GM19452 (cell line): ENCODE measurements at regions not wholly inside any gene's neighbourhood (a gene's known extent, or its start where the extent isn't known, plus 50 kb on each side); places are given as distances from the start of the nearest gene placed in this dataset.

Experiments
- ATAC-seq: cut with Tn5 transposase; IDR thresholded peaks from one replicate; pipeline ENCODE4 v1.9.1; 2021; ENCODE audit not compliant: unreplicated experiment

GRCh38 chr9:95627802-95628201 is 111.0 kb upstream of the PTCH1 start:
- ATAC-seq: no peak

- ATAC-seq: no peak
Measured at GRCh38 chr9:95626885-95627558, 110.3 kb upstream of the PTCH1 start.

GRCh38 chr9:95626341-95626740 is 109.6 kb upstream of the PTCH1 start:
- no peak for ATAC-seq

GRCh38 chr9:95623640-95624039 is 106.9 kb upstream of the PTCH1 start:
- ATAC-seq: no peak

DNA sequence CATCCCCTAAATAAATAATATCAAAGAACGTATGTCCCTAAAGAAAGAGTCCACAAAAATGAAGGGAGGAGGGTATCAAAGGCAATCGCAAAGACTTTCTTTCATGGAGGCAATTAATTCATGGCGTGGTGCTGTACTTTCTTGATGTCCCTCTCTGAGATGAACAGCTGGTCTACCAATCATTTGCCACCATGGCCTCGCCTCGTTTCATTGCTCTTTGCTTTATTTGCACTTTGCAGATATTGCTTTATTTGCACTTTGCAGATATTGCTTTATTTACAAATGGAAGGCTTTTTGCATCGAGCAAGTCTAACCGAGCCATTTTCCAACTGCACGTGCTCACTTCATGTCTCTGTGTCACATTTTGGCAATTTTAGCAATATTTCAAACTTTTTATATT is 104.0 kb upstream of the PTCH1 start:
- ATAC-seq: no peak

DNA sequence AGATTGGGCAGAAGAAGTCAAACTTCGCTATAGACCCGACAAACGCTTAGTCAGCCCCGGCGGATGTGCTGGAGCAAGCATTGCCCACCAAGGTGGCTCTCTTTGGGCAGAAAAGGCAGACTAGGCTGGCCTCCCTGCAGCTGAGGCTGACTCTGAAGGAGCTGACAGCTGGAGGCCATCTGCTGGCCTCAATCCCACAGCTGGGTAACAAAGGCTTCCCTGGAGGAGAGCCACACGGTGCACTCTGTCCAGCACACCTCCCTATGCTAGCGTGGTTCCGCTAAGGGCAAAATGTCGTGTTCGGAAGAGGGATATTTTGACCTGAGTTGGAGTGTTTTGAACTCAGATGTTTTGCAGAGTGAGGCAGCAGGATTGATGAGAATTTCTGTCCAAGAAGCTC is 103.5 kb upstream of the PTCH1 start:
- no peak for ATAC-seq

DNA sequence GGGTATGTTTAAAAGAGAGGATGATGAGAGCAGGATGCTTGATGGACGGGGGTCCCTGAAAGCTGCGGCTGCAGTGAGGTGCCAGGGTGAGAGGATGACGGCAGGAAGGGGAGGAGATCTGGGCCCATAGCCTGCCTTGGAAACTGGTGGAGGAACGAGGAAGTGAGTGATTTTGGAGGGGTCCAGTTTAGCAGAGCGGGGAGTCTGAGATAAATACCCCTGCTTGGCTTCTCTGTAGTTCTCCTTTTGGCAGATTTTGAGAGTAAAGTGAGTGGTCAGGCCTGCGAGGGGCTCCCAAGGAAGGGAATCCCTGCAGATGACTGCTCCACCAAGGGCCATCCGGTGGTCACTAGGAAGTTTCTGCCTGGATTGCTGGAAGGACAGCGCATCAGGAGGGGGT is 98.5 kb upstream of the PTCH1 start:
- ATAC-seq: no peak

GRCh38 chr9:95613670-95614069 is 96.9 kb upstream of the PTCH1 start:
- ATAC-seq: no peak

- ATAC-seq: no peak
Measured at GRCh38 chr9:95611354-95611753, 94.6 kb upstream of the PTCH1 start.

GRCh38 chr9:95610006-95610785 is 93.4 kb upstream of the PTCH1 start:
- no peak for ATAC-seq

DNA sequence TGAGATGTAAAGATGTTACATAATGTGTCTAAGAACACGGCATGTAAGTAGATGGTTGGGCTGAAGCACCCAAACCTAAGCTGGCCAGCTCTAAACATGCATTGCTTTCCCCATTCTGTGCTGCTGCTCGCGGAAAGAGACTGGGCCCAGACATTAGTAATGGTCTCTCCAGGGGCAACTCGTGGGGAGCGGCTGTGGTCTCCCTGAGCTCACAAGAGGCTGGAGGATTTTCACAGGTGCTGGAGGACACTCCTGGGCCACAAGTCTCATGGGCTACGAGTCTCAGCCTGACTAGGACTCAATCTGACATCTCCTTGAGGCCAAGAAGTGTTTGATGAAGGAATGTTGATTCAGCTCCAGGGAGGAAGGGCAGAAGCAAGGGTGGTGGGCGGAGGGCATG is 92.7 kb upstream of the PTCH1 start:
- no peak for ATAC-seq

DNA sequence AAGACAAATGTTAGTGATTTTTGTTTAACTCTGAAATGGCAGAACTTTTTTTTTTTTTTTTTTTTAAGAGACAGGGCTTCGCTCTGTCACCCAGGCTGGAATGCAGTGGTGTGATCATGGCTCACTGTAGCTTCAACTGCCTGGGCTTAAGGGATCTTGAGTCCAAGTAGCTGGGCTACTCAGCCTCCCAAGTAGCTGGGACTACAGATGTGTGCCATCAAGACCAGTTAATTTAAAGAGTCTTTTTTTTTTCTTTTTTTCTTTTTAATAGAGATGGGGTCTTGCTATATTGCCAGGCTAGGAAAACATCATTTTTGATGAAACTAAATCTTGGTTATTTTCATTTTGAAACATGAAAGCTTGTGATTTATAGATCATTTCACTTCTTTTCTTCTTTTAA is 91.6 kb upstream of the PTCH1 start:
- no peak for ATAC-seq

- no peak for ATAC-seq
Measured at GRCh38 chr9:95607507-95607906, 90.7 kb upstream of the PTCH1 start.

DNA sequence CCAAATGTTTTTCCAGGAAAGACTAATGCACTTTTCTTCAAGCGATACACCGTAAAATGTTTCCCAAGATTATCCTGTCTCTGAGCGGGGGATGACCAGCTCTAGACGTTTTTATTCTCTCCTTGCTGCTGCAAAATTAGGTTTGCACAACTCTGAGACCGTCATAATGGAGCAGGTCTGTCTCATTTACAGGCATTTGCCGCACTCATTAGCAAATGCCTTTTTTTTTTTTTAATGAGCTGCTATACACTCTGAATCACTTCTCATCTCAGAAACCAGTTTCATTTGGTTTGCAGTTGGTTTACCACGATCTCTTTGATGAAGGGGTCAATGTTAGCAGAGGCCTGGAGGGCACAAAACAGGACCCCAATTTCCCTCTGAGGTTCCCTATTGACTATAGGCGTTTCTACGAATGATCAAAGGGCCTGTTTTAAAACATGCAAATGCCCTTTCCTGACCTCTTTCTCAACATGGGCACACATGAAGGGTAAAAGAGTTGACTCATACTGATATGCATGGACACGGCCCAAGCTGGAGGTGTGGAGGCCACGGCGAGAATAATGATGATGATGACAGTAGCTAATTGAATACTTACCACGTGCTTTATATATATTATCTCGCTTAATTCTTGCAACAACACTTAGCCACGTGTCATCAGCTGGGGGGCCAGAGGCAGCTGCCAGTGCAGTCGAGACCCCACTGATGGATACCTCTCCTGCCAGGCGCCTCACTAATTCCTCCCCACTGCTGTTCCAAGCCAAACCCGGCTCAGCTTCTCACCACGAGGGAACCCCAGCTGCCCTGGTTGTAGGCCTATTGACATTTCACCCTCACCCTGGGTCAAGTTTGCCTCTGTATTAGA is 89.9 kb upstream of the PTCH1 start:
- ATAC-seq: no peak

DNA sequence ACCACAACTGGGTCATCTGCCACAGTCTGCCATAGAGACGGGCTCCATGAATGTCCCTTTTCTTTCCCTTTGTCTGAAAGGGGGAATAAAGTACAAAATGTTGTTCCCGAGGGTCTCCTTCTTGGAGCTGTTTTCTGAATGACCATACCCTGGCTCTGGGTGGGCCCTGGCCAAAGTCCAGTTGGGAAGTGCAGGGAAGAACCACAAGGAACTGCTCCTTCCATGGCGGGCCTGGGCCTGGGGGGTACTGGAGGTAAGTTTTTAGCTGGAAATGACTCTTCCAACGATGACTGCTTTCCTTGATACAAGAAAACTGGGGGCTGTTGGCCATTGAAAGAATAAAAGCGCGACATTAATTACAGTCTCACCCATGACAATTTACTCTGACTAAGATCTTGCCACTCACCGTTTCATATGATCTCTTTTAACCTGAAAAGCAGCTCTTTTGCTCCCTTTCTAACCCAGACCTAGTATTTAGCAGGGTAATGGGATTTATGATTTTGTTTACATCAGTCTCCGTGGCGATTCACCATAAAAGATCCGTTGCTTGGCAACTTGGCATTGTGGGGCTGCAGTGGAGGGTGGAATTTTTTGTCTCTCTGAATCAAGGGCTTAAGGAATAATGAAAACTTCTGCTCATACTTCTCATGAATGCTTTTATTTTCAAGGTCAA is 89.2 kb upstream of the PTCH1 start:
- no peak for ATAC-seq

- no peak for ATAC-seq
Measured at GRCh38 chr9:95605101-95605500, 88.3 kb upstream of the PTCH1 start.

GRCh38 chr9:95598236-95598635 is 81.5 kb upstream of the PTCH1 start:
- ATAC-seq: no peak

DNA sequence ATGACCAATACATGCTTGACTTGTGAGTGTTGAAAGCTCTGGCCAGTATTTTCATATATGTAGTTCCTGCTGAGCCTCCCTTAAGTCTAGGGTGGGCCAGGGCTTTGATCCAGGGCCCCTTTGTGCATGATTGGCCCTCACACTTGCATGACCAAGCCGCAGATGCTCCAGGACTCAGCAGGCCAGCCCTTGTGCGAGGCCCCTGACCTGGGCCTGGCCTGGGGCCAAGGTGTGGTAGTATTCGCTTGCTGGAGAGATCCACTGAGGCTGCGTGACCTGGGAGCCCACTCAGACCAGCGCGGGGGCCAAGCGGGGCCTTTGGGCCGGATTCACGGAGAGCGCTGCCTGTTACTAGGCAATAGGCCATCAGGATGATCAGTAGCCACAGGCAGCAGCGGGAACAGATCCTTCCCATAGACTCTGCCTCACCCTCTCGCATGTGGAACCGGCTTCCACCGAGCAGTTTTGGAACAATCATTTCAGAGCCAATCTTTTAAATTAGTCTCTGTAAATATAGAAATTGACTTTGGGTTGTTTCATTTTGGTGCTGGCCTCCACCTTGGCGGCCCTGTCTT is 79.0 kb upstream of the PTCH1 start:
- ATAC-seq: no peak

GRCh38 chr9:95592931-95593330 is 76.2 kb upstream of the PTCH1 start:
- ATAC-seq: no peak

DNA sequence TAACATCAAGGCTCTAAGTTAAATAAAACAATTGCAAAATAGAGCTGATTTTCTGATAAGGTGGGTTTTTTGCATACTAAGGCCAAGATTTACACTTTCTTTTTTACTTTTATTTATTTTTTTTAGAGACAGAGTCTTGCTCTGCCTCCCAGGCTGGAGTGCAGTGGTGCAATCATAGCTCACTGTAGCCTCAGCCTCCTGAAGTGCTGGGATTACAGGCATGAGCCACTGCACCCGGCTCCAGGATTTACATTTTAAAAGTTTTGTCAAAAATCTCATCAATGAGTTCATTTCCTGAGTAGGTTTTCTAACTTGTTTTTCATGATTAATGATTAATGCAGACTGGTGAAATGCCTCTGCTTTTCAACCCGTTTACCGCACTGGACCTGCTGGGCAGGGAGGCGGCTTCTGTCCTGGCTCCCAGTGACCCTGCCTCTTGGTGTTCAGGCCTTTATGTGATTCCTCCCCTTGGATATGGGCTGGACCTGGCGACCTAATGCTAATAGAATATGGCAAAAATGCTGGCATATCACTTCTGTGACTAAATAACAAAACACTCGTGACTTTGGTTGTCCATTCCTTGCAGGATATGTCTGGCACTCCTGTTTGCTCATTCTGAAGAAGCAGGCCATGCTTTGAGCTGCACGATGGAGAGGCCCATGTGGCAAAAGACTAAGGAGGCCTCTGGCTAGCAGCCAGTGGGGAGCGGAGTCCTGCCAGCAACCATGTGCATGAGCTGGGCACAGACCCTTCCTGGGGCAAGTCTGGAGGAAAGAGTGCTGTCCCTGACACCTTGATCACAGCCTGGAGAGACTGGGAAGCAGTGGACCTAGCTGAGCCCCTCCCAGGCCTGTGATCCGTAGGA is 72.2 kb upstream of the PTCH1 start:
- no peak for ATAC-seq
